Panc1 (cell line): ENCODE measurements at regions not wholly inside any gene's neighbourhood (a gene's known extent, or its start where the extent isn't known, plus 50 kb on each side); places are given as distances from the start of the nearest gene placed in this dataset.

ENCODE experiments used
- CTCF ChIP-seq: fragments of 450-650 bp; IDR thresholded peaks from 2 replicates; pipeline ENCODE4 v1.5.1; 2017; ENCODE audit warnings: mild to moderate bottlenecking
- POLR2AphosphoS5 ChIP-seq: IDR thresholded peaks from 2 replicates; pipeline ENCODE4 v1.6.1; 2012; ENCODE audit warnings: mild to moderate bottlenecking, low read depth, low read length, moderate library complexity
- REST ChIP-seq, 2 experiments: IDR thresholded peaks; 2 replicates each; pipeline ENCODE4 v1.6.1; 2011 to 2012; ENCODE audit warnings: low read depth in 2 of 2, control low read depth in 1 of 2, low read length in 1 of 2, mild to moderate bottlenecking in 1 of 2, moderate library complexity in 1 of 2; ENCODE audit not compliant: insufficient read depth in 1 of 2
- SIN3A ChIP-seq: IDR thresholded peaks from 2 replicates; pipeline ENCODE4 v1.6.1; 2012; ENCODE audit warnings: low read depth, mild to moderate bottlenecking, low read length, moderate library complexity, borderline replicate concordance; ENCODE audit not compliant: insufficient read depth
- TCF7L2 ChIP-seq: IDR thresholded peaks from 2 replicates; pipeline ENCODE4 v1.6.1; 2011; ENCODE audit warnings: mild to moderate bottlenecking, low read depth, low read length, inconsistent platforms

- TF ChIP-seq REST (IDR thresholded peaks at IDR 0.05; ENCODE audit: insufficient read depth in 1 of 2, low read depth in 2 of 2, low read length in 1 of 2) (no peak), CTCF (no peak), POLR2AphosphoS5 (no peak), SIN3A (no peak), TCF7L2 (no peak)
Observed at GRCh38 chr14:44804391-44804790, 157.4 kb downstream of the KLHL28 start.
